HEK293T (cell line): ENCODE measurements at regions not wholly inside any gene's neighbourhood (a gene's known extent, or its start where the extent isn't known, plus 50 kb on each side); places are given as distances from the start of the nearest gene placed in this dataset.

ENCODE experiments used
- CTCF ChIA-PET: fragments of 350-600 bp; formaldehyde crosslinking; extraction: SDS; loops from one replicate; lab custom pipeline; 2021; ENCODE audit warnings: antibody characterized with exemption, inconsistent platforms; lab: Yijun Ruan, JAX
- POLR2A ChIA-PET: fragments of 350-600 bp; formaldehyde crosslinking; extraction: SDS; loops from one replicate; lab custom pipeline; 2020; ENCODE audit warnings: antibody characterized with exemption, inconsistent platforms; lab: Yijun Ruan, JAX
- DNase-seq: peaks from one replicate; pipeline ENCODE4 v3.0.0; 2012; ENCODE audit warnings: mixed read lengths; ENCODE audit errors: extremely low spot score
- ARNT ChIP-seq: fragments of 450-650 bp; IDR thresholded peaks from 2 replicates; pipeline ENCODE4 v1.6.1; 2017; ENCODE audit warnings: mild to moderate bottlenecking
- BHLHE40 ChIP-seq: fragments of 450-650 bp; IDR thresholded peaks from 2 replicates; pipeline ENCODE4 v1.6.1; 2016; ENCODE audit warnings: mild to moderate bottlenecking, moderate library complexity, borderline replicate concordance
- CTBP1 ChIP-seq: fragments of 450-650 bp; IDR thresholded peaks from 2 replicates; pipeline ENCODE4 v1.6.1; 2016; ENCODE audit warnings: borderline replicate concordance
- ELF4 ChIP-seq: fragments of 450-650 bp; IDR thresholded peaks from 2 replicates; pipeline ENCODE4 v1.6.1; 2017; ENCODE audit warnings: antibody characterized with exemption
- FOXA1 ChIP-seq: fragments of 450-650 bp; IDR thresholded peaks from 2 replicates; pipeline ENCODE4 v1.6.1; 2016; ENCODE audit warnings: mild to moderate bottlenecking
- FOXK2 ChIP-seq: fragments of 450-650 bp; IDR thresholded peaks from 2 replicates; pipeline ENCODE4 v1.6.1; 2016; ENCODE audit warnings: mild to moderate bottlenecking
- FOXM1 ChIP-seq: fragments of 450-650 bp; IDR thresholded peaks from 2 replicates; pipeline ENCODE4 v1.6.1; 2017; ENCODE audit warnings: mild to moderate bottlenecking, borderline replicate concordance
- HDGF ChIP-seq: fragments of 450-650 bp; IDR thresholded peaks from 2 replicates; pipeline ENCODE4 v1.6.1; 2017; ENCODE audit warnings: antibody characterized with exemption, borderline replicate concordance
- L3MBTL2 ChIP-seq: fragments of 450-650 bp; conservative IDR thresholded peaks from 2 replicates; pipeline ENCODE4 v1.6.1; 2016; ENCODE audit warnings: mild to moderate bottlenecking
- LEF1 ChIP-seq: fragments of 450-650 bp; IDR thresholded peaks from 2 replicates; pipeline ENCODE4 v1.6.1; 2017; ENCODE audit warnings: mild to moderate bottlenecking, borderline replicate concordance
- NFRKB ChIP-seq: fragments of 450-650 bp; IDR thresholded peaks from 2 replicates; pipeline ENCODE4 v1.6.1; 2016; ENCODE audit warnings: mild to moderate bottlenecking, moderate library complexity
- SP1 ChIP-seq: fragments of 450-650 bp; IDR thresholded peaks from 2 replicates; pipeline ENCODE4 v1.6.1; 2017
- SUZ12 ChIP-seq: fragments of 450-650 bp; IDR thresholded peaks from 2 replicates; pipeline ENCODE4 v1.6.1; 2016; ENCODE audit warnings: mild to moderate bottlenecking
- TARDBP ChIP-seq: fragments of 450-650 bp; IDR thresholded peaks from 2 replicates; pipeline ENCODE4 v1.6.1; 2016
- ZNF384 ChIP-seq: fragments of 450-650 bp; IDR thresholded peaks from 2 replicates; pipeline ENCODE4 v1.6.1; 2016
- TF ChIP-seq, protein P1 (sequence below): fragments of 450-650 bp; IDR thresholded peaks from 2 replicates; pipeline ENCODE4 v1.6.1; 2016

DNA sequence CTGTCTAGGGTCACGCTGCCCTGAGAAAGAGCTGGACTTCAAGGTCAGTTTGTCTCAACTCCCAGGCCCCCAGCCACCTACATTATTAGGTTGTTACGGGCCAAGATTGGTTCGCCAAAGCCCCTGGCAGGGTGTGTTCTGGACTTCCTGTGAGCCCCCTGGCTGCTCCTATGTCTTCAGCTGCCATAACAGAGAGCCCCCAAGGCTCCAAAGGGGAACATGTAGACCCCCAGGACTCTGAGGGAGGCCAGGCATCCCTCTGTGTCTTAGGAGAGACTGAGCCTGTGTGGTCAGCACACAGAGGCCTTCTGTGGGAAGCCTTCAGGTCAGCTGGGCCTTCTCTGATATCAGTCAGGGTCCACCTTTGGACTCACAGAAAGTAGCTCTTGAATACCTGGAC is 58.3 kb downstream of the INHBB start:
- TF ChIP-seq FOXA1, result no peak
- TF ChIP-seq ELF4, result no peak
- TF ChIP-seq SP1, result no peak
- no peak for TF ChIP-seq NFRKB
- TF ChIP-seq L3MBTL2, result no peak
- no peak for TF ChIP-seq HDGF
- ChIA-PET POLR2A (no interaction called here), CTCF (interaction anchor here (0.6 to 1.2 kb wide), 2 partner anchors 35 to 61 kb away, joined by 3 read pairs; no protein-coding TSS in a partner anchor)
- DNase-seq, result no peak

DNA sequence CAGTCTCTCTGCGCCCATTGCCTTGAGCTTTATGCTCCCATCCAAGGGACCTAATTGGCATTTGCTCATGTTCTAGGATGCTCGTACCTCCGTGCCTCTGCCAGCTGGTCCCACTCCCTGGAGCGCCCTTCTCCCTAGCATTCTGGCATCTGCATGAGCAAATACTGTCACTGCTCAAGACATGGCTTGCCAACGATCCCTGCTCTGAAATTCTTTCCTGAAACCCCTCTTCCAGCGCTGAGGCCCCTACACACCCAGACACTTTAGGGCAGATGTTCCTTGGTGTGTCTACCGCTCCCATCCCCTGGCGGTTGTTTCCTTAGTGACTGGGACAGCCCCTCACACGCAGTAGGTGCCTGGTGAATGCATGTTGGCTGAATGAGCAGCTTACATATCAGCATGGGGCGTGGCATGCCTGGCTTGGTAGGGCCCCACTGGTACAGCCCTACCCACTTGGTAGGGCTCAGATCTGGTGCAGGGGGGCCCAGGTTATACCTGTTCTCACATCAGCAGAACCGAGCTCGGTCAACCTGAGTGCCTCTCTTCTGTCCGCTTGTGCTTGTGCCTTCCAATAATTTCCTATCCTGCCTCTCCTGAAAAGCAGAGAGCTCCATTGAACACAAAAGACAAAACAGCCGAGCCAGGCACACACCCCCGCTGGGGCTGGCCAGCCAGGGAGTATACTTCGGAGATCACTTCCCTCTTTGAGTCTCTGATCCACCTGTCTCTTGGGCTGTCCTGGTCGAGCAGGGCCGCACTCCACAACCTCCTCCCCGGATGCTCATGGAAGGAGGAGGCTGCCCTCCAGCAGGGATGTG is 59.2 kb downstream of the INHBB start:
- ChIA-PET CTCF (no interaction called here), POLR2A (no interaction called here)
- TF ChIP-seq L3MBTL2, result no peak
- no peak for TF ChIP-seq SUZ12
- no peak for TF ChIP-seq LEF1
- no peak for TF ChIP-seq FOXK2
- no peak for TF ChIP-seq NFRKB
- no peak for TF ChIP-seq FOXM1
- no peak for TF ChIP-seq TARDBP
- TF ChIP-seq FOXA1, result no peak
- TF ChIP-seq ELF4, result no peak
- no peak for TF ChIP-seq ARNT
- TF ChIP-seq BHLHE40, result no peak
- TF ChIP-seq CTBP1, result no peak
- TF ChIP-seq SP1, result no peak
- TF ChIP-seq, protein P1, sequence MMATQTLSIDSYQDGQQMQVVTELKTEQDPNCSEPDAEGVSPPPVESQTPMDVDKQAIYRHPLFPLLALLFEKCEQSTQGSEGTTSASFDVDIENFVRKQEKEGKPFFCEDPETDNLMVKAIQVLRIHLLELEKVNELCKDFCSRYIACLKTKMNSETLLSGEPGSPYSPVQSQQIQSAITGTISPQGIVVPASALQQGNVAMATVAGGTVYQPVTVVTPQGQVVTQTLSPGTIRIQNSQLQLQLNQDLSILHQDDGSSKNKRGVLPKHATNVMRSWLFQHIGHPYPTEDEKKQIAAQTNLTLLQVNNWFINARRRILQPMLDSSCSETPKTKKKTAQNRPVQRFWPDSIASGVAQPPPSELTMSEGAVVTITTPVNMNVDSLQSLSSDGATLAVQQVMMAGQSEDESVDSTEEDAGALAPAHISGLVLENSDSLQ, result no peak
- TF ChIP-seq ZNF384, result no peak
- TF ChIP-seq HDGF, result no peak
- DNase-seq, result no peak

DNA sequence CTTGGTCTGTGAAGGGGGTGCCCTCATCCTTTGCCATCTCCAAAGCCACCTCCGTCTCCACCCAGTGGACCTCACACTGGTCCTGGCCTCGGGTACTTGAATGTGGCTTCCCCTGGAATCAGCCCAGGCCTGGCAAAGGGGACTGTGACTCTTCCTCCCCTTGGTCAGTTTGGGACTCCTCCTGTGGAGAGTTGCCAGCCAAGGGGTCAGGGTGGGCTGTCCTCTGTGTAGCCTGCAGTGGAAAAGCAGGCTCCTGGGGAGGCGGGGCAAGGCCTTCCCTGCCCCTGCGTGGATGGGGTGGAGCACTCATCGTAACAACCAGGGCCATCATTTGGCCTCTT is 59.8 kb downstream of the INHBB start:
- ChIA-PET CTCF (no interaction called here), POLR2A (no interaction called here)
- TF ChIP-seq, protein P1, result no peak
- TF ChIP-seq ELF4 (no peak), BHLHE40 (no peak)
- no peak for DNase-seq

DNA sequence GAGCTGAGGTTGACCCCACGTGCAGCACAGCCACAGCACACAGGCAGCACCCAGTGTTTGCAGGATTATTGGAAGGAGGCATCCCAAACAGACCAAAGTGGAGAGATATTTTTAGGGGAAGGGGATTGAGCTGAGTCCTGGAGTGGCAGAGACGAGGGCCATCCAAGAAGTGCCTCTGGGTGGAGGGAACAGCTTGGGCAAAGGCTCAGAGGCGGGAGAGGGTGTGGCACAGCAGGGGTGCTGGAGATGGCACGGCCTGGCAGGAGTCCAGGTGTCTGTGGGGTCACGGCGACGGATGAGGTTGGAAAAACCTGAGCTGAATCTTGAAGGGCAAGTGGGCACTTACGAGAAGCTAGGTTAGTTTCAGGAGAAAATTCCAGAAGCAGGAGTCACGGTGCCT is 60.6 kb downstream of the INHBB start:
- POLR2A ChIA-PET, result no interaction called here
- CTCF ChIA-PET, result no interaction called here
- no peak for TF ChIP-seq FOXK2
- no peak for TF ChIP-seq SUZ12
- no peak for TF ChIP-seq TARDBP
- no peak for TF ChIP-seq ZNF384
- no peak for TF ChIP-seq ELF4
- no peak for TF ChIP-seq LEF1
- no peak for TF ChIP-seq FOXM1
- TF ChIP-seq ARNT, result no peak
- no peak for TF ChIP-seq FOXA1
- TF ChIP-seq HDGF, result no peak
- TF ChIP-seq, protein P1, result no peak
- TF ChIP-seq BHLHE40, result no peak
- DNase-seq, result no peak

DNA sequence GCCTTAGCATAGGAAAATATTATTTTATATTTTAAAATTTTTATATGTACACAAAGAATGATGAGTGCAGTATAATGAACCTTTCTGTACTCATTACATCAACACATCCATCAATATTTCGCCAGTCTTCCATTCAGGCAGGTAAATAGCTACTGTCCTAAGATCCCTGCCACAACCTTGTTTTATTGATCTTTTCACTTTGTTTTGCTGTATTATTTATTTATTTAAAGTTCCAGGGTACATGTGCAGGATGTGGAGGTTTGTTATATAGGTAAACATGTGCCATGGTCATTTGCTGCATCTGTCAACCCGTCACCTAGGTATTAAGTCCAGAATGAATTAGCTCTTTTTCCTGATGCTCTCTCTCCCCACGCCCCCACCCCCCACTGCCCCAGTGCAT is 64.6 kb downstream of the INHBB start:
- DNase-seq, result no peak
- CTCF ChIA-PET, result no interaction called here
- POLR2A ChIA-PET, result no interaction called here
- TF ChIP-seq NFRKB (no peak), BHLHE40 (no peak), ELF4 (no peak)

DNA sequence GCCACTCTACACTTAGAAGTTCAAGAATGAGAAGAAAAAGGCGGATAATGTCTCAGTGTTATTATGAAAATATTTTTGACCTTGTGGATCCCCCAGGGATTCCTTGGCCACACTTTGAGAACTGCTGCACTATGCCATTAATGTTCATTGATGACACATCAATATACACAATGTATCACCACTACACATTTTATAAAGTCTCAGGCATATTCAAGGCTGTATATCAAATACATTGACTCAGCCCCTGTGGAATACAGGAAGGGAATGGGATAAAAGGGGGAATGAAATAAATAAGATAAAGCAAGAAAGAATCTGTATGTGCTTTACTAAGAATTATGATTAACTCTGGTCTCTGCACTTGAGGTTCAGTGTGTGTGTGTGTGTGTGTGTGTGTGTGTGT is 69.1 kb downstream of the INHBB start:
- no peak for TF ChIP-seq FOXA1
- TF ChIP-seq ELF4, result no peak
- TF ChIP-seq ARNT, result no peak
- ChIA-PET CTCF (no interaction called here), POLR2A (no interaction called here)
- no peak for DNase-seq

DNA sequence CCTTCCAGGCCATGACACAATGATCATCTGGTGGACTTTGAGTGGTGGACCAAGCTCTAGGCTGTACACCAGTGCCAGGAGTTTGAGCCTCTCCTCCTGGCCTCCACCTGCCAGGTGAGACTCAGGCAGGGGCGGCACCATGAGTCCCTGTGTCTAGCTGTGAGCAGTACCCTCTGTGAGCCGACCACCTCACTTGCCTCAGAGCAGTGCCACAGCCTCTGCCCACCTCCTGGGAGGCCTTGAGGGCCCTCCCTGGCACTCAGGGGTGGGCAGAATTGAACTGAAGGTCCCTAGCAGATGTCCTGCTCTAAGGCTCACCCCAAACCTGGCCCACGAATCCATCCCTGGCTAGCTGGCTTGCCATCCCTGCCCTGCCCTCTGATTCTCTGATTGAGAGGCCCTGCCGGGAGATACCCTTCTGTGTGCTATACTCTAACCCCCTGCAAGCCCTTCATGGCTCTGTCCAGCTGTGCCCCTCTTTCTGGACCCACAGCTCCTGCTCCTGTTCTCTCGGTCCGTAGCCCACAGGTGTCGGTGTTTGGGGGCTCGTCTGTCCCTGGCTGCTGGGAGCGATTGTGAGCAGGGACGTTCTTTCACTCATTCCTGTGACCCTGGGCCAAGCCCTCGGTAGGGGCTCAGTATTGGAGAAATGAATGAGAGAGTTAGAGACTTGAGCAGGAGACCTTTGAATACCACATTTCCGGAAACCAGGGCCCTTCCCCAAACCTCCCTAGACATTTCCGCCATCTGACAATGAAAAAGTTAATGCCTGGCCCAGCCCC is 70.0 kb downstream of the INHBB start:
- ChIA-PET POLR2A (no interaction called here), CTCF (no interaction called here)
- no peak for DNase-seq

More for the DNA sequence above, 70.0 kb downstream of the INHBB start:
- TF ChIP-seq CTBP1 (no peak), SP1 (no peak), FOXM1 (no peak), ZNF384 (no peak)
